Adrenal gland (tissue), 5 donors: ENCODE measurements at regions not wholly inside any gene's neighbourhood (a gene's known extent, or its start where the extent isn't known, plus 50 kb on each side); places are given as distances from the start of the nearest gene placed in this dataset.

ENCODE experiments used
- CTCF ChIP-seq, 6 experiments: fragments of 450-650 bp in 4 of 6; fragments of 200-600 bp in 2 of 6; sonication (generic) in 1 of 6; IDR thresholded peaks; 1 replicate in 5 of 6; 2 replicates in 1 of 6; pipeline versions ENCODE4 v1.5.1 to v1.8.0; 2016 to 2021; ENCODE audit warnings: antibody characterized with exemption in 6 of 6, mild to moderate bottlenecking in 2 of 6, moderate library complexity in 1 of 6
- POLR2A ChIP-seq, 2 donors: fragments of 450-650 bp; IDR thresholded peaks; one replicate each; pipeline ENCODE4 v1.6.1; 2017; ENCODE audit warnings: antibody characterized with exemption in 2 of 2, mild to moderate bottlenecking in 2 of 2, moderate library complexity in 1 of 2
- donor health status: DM: no; HTN: no; CAD: no.

DNA sequence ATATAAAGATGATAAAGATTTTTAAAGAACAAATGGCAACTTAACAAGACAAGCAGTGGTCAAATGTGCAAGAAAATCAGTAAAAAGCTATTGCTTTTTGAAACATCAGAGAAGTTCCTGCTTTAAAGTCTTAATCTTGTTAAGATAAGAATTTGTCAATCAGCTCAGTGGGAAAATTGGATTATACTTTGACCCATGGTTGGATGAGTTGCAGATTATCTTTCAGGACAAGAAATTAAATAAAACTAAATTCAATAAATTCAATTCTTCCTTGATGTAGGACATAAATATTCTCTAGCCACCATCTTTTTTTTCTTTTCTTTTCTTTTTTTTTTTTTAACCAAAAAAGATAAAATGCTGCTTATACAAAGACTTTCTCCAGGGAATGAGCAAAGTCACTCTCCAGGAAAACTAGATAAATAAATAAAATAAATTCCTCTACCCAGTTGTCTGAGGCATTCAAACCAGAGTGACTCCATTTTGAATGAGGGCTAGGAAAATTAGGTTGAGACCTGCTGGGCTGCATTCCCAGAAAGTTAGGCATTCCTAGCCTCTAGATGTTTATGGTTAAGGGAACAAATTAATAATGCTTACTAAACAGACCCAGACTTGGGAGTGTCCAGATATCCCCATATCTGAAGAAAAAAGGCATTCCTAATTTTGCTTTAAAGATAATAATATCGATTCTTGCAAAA, 211.2 kb downstream of the SNCA start:
- TF ChIP-seq POLR2A (IDR thresholded peaks at IDR 0.05): no peak
- TF ChIP-seq CTCF (IDR thresholded peaks at IDR 0.05): no peak
